ENCODE measurements at regions not wholly inside any gene's neighbourhood (a gene's known extent, or its start where the extent isn't known, plus 50 kb on each side); places are given as distances from the start of the nearest gene placed in this dataset.

DNA sequence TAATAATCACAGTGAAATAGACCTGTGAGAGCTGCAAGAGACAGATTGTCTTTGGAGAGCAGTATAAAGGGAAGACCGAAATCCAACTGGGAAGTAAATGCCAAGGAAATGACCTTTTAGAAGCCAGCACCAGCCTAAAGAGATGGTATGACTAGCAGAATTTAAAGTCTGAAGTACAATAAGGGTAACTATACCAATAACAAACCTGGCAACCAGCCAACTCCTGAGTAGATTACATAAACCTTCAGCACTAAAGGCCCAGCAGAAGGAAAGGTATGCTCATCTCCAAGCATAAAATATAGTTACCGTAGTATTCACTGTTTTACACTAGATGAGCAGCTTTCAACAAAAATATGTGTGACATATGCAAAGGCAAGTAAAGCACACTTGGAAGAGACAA, 155.1 kb upstream of the SATB1 start:
- peak; percentile 62 for TF ChIP-seq NFIC (IDR thresholded peaks at IDR 0.05)
- TF ChIP-seq EGR1 (IDR thresholded peaks at IDR 0.05), result no peak
- TF ChIP-seq, protein P1, sequence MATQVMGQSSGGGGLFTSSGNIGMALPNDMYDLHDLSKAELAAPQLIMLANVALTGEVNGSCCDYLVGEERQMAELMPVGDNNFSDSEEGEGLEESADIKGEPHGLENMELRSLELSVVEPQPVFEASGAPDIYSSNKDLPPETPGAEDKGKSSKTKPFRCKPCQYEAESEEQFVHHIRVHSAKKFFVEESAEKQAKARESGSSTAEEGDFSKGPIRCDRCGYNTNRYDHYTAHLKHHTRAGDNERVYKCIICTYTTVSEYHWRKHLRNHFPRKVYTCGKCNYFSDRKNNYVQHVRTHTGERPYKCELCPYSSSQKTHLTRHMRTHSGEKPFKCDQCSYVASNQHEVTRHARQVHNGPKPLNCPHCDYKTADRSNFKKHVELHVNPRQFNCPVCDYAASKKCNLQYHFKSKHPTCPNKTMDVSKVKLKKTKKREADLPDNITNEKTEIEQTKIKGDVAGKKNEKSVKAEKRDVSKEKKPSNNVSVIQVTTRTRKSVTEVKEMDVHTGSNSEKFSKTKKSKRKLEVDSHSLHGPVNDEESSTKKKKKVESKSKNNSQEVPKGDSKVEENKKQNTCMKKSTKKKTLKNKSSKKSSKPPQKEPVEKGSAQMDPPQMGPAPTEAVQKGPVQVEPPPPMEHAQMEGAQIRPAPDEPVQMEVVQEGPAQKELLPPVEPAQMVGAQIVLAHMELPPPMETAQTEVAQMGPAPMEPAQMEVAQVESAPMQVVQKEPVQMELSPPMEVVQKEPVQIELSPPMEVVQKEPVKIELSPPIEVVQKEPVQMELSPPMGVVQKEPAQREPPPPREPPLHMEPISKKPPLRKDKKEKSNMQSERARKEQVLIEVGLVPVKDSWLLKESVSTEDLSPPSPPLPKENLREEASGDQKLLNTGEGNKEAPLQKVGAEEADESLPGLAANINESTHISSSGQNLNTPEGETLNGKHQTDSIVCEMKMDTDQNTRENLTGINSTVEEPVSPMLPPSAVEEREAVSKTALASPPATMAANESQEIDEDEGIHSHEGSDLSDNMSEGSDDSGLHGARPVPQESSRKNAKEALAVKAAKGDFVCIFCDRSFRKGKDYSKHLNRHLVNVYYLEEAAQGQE (IDR thresholded peaks at IDR 0.05; ENCODE audit: low read depth), result no peak

DNA sequence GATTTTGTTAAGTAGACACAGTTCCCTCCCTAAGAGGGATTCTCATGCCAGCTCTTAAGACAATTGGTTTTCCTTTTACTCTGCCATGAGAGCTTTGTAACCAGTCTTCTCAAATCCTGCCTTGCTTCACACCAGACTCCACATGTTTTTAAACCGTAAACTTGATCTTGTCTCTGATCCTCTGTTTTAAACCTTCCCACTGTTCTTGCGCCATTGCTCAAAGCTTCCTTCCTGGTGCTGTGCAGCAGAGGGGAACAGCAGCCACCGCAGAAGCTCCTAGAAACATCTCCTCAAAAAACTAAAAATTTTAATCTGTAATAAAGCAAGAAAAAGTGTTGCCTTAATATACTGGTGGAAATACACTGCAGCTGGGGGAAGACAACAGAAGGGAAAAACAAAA, 154.5 kb upstream of the SATB1 start:
- TF ChIP-seq EGR1 (IDR thresholded peaks at IDR 0.05) (no peak), EP300 (IDR thresholded peaks at IDR 0.05; ENCODE audit: borderline replicate concordance) (no peak), TAF1 (IDR thresholded peaks at IDR 0.05; ENCODE audit: low read depth) (no peak)

DNA sequence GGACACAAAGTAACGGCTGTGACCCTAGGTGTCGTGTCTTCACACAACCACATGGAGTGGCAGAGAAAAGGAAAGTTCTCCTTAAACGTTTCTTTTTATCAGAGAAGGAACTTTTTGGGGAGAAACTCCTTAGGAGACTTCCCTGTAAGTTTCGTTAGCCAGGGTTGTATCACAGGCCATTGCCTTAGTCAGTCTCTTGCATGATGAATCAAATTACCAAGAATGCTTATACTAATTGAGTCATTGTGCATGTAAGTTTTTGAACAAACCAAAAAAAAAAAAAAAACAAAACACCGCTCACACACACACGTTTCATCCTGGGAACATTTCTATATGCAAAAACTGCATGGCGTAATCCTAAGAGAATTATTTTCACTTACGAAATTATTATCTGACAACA, 150.4 kb upstream of the SATB1 start:
- no peak for TF ChIP-seq NFIC (IDR thresholded peaks at IDR 0.05)
- no peak for TF ChIP-seq CEBPB (IDR thresholded peaks at IDR 0.05)
- TF ChIP-seq EP300 (IDR thresholded peaks at IDR 0.05; ENCODE audit: borderline replicate concordance), result no peak
- no peak for TF ChIP-seq TEAD4 (IDR thresholded peaks at IDR 0.05)
- TF ChIP-seq, protein P1 (IDR thresholded peaks at IDR 0.05; ENCODE audit: low read depth), result no peak
- no peak for TF ChIP-seq RAD21 (IDR thresholded peaks at IDR 0.05; ENCODE audit: low read depth)
- TF ChIP-seq, protein P2, sequence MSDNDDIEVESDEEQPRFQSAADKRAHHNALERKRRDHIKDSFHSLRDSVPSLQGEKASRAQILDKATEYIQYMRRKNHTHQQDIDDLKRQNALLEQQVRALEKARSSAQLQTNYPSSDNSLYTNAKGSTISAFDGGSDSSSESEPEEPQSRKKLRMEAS (IDR thresholded peaks at IDR 0.05), result no peak
- no peak for TF ChIP-seq TCF12 (IDR thresholded peaks at IDR 0.05; ENCODE audit: low read depth)
- no peak for TF ChIP-seq YY1 (IDR thresholded peaks at IDR 0.05; ENCODE audit: low read depth)
- TF ChIP-seq EGR1 (IDR thresholded peaks at IDR 0.05), result no peak
- no peak for TF ChIP-seq TAF1 (IDR thresholded peaks at IDR 0.05; ENCODE audit: low read depth)
- no peak for TF ChIP-seq CREB1 (IDR thresholded peaks at IDR 0.05; ENCODE audit: low read depth)
- no peak for TF ChIP-seq FOXM1 (IDR thresholded peaks at IDR 0.05; ENCODE audit: borderline replicate concordance, low read depth)
- no peak for TF ChIP-seq ZBTB7A (IDR thresholded peaks at IDR 0.05; ENCODE audit: low read depth)
- TF ChIP-seq, protein P3, sequence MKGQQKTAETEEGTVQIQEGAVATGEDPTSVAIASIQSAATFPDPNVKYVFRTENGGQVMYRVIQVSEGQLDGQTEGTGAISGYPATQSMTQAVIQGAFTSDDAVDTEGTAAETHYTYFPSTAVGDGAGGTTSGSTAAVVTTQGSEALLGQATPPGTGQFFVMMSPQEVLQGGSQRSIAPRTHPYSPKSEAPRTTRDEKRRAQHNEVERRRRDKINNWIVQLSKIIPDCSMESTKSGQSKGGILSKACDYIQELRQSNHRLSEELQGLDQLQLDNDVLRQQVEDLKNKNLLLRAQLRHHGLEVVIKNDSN (IDR thresholded peaks at IDR 0.05), result no peak

DNA sequence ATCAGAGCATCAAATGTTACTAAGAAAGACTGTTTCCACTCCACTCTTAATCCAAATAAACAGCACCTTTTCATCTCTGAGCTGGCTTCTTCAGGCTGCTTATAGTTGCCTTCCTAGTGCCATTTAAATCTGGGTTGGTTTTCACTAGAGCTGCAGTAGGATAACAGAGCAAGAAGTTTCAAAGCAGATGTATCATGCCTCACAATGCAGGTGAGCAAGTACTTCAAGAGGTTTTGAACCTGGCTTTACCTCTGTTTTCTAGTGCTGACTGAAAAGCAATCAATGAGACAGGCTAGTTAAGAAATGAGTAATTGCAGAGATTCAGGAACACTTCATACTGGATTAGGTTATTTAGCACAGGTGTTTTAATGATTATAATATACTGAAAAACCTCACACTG, 147.7 kb upstream of the SATB1 start:
- TF ChIP-seq, protein P2 (IDR thresholded peaks at IDR 0.05), result no peak
- TF ChIP-seq ZBTB7A (IDR thresholded peaks at IDR 0.05; ENCODE audit: low read depth) (no peak), EP300 (IDR thresholded peaks at IDR 0.05; ENCODE audit: borderline replicate concordance) (no peak), FOXM1 (IDR thresholded peaks at IDR 0.05; ENCODE audit: borderline replicate concordance, low read depth) (no peak), YY1 (IDR thresholded peaks at IDR 0.05; ENCODE audit: low read depth) (no peak), CREB1 (IDR thresholded peaks at IDR 0.05; ENCODE audit: low read depth) (no peak), EGR1 (IDR thresholded peaks at IDR 0.05) (no peak), TCF12 (IDR thresholded peaks at IDR 0.05; ENCODE audit: low read depth) (no peak), CEBPB (IDR thresholded peaks at IDR 0.05) (no peak), NFIC (IDR thresholded peaks at IDR 0.05) (no peak), RAD21 (IDR thresholded peaks at IDR 0.05; ENCODE audit: low read depth) (no peak), TAF1 (IDR thresholded peaks at IDR 0.05; ENCODE audit: low read depth) (no peak), TEAD4 (IDR thresholded peaks at IDR 0.05) (no peak)
- TF ChIP-seq, protein P3 (IDR thresholded peaks at IDR 0.05), result no peak
- TF ChIP-seq, protein P1 (IDR thresholded peaks at IDR 0.05; ENCODE audit: low read depth), result no peak

DNA sequence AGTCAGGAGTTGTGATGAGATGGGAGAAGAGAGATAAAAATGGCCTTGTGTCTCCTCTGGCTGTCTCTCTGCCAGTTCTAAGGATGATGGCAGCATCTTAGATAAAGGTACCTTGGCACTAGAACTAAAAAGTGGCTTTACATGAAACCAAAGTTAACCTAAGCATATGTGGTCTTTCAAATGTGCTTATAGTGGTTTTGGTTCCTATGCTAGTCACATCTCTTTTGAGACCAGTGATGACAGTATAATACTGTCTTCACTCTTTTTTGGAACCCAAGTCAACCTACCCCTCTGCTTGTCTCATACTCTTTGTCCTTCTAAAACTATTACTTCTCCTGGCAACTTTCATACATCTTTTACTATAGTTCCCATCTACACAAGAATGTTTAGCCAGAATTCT, 142.2 kb upstream of the SATB1 start:
- no peak for TF ChIP-seq EP300 (IDR thresholded peaks at IDR 0.05; ENCODE audit: borderline replicate concordance)
- TF ChIP-seq FOXM1 (IDR thresholded peaks at IDR 0.05; ENCODE audit: borderline replicate concordance, low read depth), result no peak
- TF ChIP-seq, protein P3 (IDR thresholded peaks at IDR 0.05), result no peak
- no peak for TF ChIP-seq CREB1 (IDR thresholded peaks at IDR 0.05; ENCODE audit: low read depth)
- no peak for TF ChIP-seq ZBTB7A (IDR thresholded peaks at IDR 0.05; ENCODE audit: low read depth)

All from Ishikawa (cell line).